Natural killer cell (primary cell): ENCODE measurements at regions not wholly inside any gene's neighbourhood (a gene's known extent, or its start where the extent isn't known, plus 50 kb on each side); places are given as distances from the start of the nearest gene placed in this dataset.
"Not testable (repeated sequence)": the region's sequence is repeated elsewhere in the genome, so short reads cannot be mapped to it uniquely, and the experiment has no call there.

Experiments
- ATAC-seq, 3 donors: fragments of 150-1000 bp in 2 of 3; fragments of 200-7000 bp in 1 of 3; cut with Tn5 transposase; 1 replicate in 1 of 3; 2 replicates in 2 of 3; pipeline ENCODE4 v1.10.0; 2021; ENCODE audit warnings: mild to moderate bottlenecking in 2 of 3, moderate library complexity in 2 of 3
- DNase-seq, 2 donors: peaks; one replicate each; pipeline versions ENCODE4 v3.0.0 to v3.0.0-alpha.2; 2013 to 2021; ENCODE audit warnings: mixed read lengths in 1 of 2
- H3K27ac ChIP-seq: one replicate; pipeline ENCODE4 v1.5.1; 2013; ENCODE audit warnings: mild to moderate bottlenecking, low read length
- H3K27me3 ChIP-seq: one replicate; pipeline ENCODE4 v1.6.1; 2013; ENCODE audit warnings: low read length; ENCODE audit not compliant: control insufficient read depth, insufficient read depth
- H3K36me3 ChIP-seq: one replicate; pipeline ENCODE4 v1.6.1; 2013; ENCODE audit warnings: low read length; ENCODE audit not compliant: control insufficient read depth, insufficient read depth
- H3K4me1 ChIP-seq: one replicate; pipeline ENCODE4 v1.6.1; 2013; ENCODE audit warnings: low read length; ENCODE audit not compliant: control insufficient read depth, insufficient read depth
- H3K4me3 ChIP-seq: one replicate; pipeline ENCODE4 v1.5.1; 2013; ENCODE audit warnings: low read length
- H3K9me3 ChIP-seq: one replicate; pipeline ENCODE4 v1.6.1; 2013; ENCODE audit warnings: low read length; ENCODE audit not compliant: control insufficient read depth, insufficient read depth
- H3K27ac Mint-ChIP-seq, 2 donors: one replicate each; pipeline ENCODE4 v1.8.0; 2022; ENCODE audit warnings: mild to moderate bottlenecking in 2 of 2, mixed read lengths in 2 of 2, moderate library complexity in 1 of 2
- H3K27me3 Mint-ChIP-seq, 2 donors: one replicate each; pipeline ENCODE4 v1.8.0; 2022; ENCODE audit warnings: low read depth in 2 of 2, mixed read lengths in 2 of 2
- H3K36me3 Mint-ChIP-seq: one replicate; pipeline ENCODE4 v1.8.0; 2022; ENCODE audit warnings: mixed read lengths
- H3K4me1 Mint-ChIP-seq, 2 donors: one replicate each; pipeline ENCODE4 v1.8.0; 2022; ENCODE audit warnings: mixed read lengths in 2 of 2
- H3K4me3 Mint-ChIP-seq: one replicate; pipeline ENCODE4 v1.8.0; 2022; ENCODE audit warnings: mild to moderate bottlenecking, moderate library complexity, mixed read lengths
- H3K9me3 Mint-ChIP-seq, 2 donors: one replicate each; pipeline ENCODE4 v1.8.0; 2022; ENCODE audit warnings: mixed read lengths in 2 of 2
- CTCF ChIP-seq: fragments of 200-600 bp; IDR thresholded peaks from one replicate; pipeline ENCODE4 v1.8.0; 2022; ENCODE audit warnings: antibody characterized with exemption
- WGBS: methylation state at CpG from one replicate; pipeline ENCODE4 v1.1.7; 2013; ENCODE audit warnings: missing lambda C conversion rate; ENCODE audit not compliant: insufficient coverage; 5-methylcytosine and 5-hydroxymethylcytosine counted together
- intact Hi-C: fragments of 100-400 bp; cut with micrococcal nuclease; formaldehyde crosslinking; loops from one replicate; pipeline ENCODE4 v1.14.2; 2022

DNA sequence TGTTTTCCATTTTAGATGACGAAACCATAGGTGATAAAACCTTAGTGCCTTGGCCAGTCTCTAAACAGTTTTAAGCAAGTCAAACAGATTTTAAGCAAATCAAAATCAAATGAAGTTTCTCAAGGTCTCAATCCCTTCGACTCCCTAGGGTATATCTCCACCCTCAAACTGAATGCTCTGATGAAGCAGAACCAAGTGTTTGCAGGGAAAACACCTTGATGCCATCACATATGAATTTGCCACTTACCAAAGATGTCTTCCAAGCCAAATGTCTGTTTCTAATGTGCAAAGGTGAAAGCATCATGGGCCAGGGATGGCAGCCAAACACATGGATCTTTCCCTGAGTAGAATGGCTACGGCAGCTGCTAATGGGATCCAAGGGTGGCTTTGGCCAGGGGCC is 116.4 kb upstream of the COP1 start:
- H3K4me1 ChIP-seq: no peaks in the 10 kb centered on the region
- Mint-ChIP-seq H3K36me3 (no peaks in the 10 kb centered on the region), H3K4me1 (no peaks in the 10 kb centered on the region), H3K27ac (no peak overlapping the region), H3K27me3 (peaks cover 0 to 3% of the 10 kb centered on the region in 2 donors), H3K9me3 (peaks cover 0 to 2% of the 10 kb centered on the region in 2 donors), H3K4me3 (no peak overlapping the region)
- TF ChIP-seq CTCF: no peak
- 79% methylated on average over 3 of the region's 3 CpGs for WGBS
- H3K27ac ChIP-seq: no peak overlapping the region
- no peaks in the 10 kb centered on the region for H3K36me3 ChIP-seq
- DNase-seq: no peak
- ATAC-seq: no peak
- no peak overlapping the region for H3K4me3 ChIP-seq
- intact Hi-C loops: no loop called here
- no peaks in the 10 kb centered on the region for H3K27me3 ChIP-seq
- H3K9me3 ChIP-seq: no peaks in the 10 kb centered on the region

DNA sequence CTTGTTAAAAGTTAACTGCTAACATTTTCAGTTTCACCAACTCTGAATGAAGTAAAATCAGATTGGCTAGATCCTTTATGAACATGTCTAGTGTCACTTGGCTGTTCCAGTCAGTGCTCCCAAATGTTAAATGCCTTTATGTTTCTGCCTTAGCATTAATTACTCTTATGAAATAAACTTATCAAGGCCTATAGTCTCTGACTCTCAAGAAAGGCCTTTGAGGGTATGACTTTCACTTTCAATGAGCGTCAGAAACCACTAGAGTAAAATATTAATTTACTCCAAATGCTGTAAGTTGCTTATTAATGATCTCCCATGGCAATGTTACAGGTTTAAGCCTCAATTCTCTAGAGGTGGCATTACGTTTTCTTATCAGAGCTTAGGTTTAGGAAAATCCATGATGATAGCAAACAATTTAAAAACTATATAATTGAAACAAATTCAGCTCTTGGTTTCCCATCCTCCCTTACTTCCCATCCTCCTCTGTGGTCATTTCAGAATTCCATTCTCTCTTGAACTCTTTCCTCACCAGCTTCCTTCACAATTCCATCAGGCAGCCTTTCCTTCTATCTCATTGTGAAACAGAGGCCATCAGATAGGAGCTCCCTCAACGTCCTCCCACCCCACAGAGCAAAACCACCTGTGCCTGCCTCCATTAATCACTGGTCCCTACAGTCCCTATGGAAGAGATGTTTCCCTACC is 108.6 kb upstream of the COP1 start:
- no peaks in the 10 kb centered on the region for H3K4me1 Mint-ChIP-seq
- WGBS: 63% methylated on average over 2 of the region's 3 CpGs
- H3K27me3 ChIP-seq: no peaks in the 10 kb centered on the region
- no peak overlapping the region for H3K27ac ChIP-seq
- H3K36me3 ChIP-seq: no peaks in the 10 kb centered on the region
- H3K36me3 Mint-ChIP-seq: no peaks in the 10 kb centered on the region
- H3K9me3 Mint-ChIP-seq: peaks cover 7 to 9% of the 10 kb centered on the region in 2 donors
- H3K4me3 Mint-ChIP-seq: no peak overlapping the region
- no peaks in the 10 kb centered on the region for H3K27me3 Mint-ChIP-seq
- no peaks in the 10 kb centered on the region for H3K4me1 ChIP-seq
- peaks cover 3% of the 10 kb centered on the region for H3K9me3 ChIP-seq
- no peak overlapping the region for H3K27ac Mint-ChIP-seq
- no peak for TF ChIP-seq CTCF
- intact Hi-C loops: no loop called here
- no peak for ATAC-seq
- no peak for DNase-seq
- H3K4me3 ChIP-seq: no peak overlapping the region

- H3K27ac ChIP-seq, H3K4me3 Mint-ChIP-seq, H3K27me3 Mint-ChIP-seq, intact Hi-C loops, H3K9me3 ChIP-seq, H3K36me3 Mint-ChIP-seq, H3K4me1 Mint-ChIP-seq, H3K4me1 ChIP-seq, DNase-seq, H3K27me3 ChIP-seq, H3K27ac Mint-ChIP-seq, ATAC-seq, H3K36me3 ChIP-seq, H3K4me3 ChIP-seq: not testable (repeated sequence)
- peaks cover 11 to 18% of the 10 kb centered on the region in 2 donors for H3K9me3 Mint-ChIP-seq
- WGBS: 92% methylated on average over 6 of the region's 6 CpGs
Observed at GRCh38 chr1:176296602-176297001, 89.5 kb upstream of the COP1 start.

DNA sequence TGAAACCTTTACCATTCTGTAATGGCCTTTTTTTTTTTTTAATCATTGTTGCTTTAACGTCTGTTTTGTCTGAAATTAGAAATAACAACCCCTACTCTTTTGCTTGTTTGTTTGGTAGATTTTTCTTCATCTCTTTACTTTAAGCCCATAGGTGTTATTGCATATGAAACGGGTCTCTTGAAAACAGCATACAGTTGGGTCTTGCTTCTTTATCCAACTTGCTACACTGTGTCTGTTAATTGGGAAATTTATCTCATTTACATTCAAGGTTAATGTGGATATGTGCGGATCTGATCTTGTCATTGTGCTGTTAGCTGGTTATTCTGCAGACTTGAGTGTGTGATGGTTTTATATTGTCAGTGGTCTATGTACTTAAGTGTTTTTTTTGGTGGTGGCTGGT is 78.9 kb upstream of the COP1 start:
- Mint-ChIP-seq H3K4me3 (no peak overlapping the region), H3K27ac (no peak overlapping the region), H3K36me3 (peaks cover 35% of the 10 kb centered on the region), H3K27me3 (no peaks in the 10 kb centered on the region), H3K9me3 (peaks cover 16 to 27% of the 10 kb centered on the region in 2 donors), H3K4me1 (no peaks in the 10 kb centered on the region)
- Histone ChIP-seq H3K27ac (no peak overlapping the region), H3K9me3 (no peaks in the 10 kb centered on the region), H3K36me3 (no peaks in the 10 kb centered on the region), H3K4me1 (no peaks in the 10 kb centered on the region), H3K27me3 (no peaks in the 10 kb centered on the region), H3K4me3 (no peak overlapping the region)
- DNase-seq (no peak), ATAC-seq (no peak)
- 100% methylated on average over 1 of the region's 3 CpGs for WGBS
- TF ChIP-seq CTCF: no peak
- intact Hi-C loops: no loop called here
